GM18499 (cell line): ENCODE measurements at regions not wholly inside any gene's neighbourhood (a gene's known extent, or its start where the extent isn't known, plus 50 kb on each side); places are given as distances from the start of the nearest gene placed in this dataset.
"Not testable (repeated sequence)": the region's sequence is repeated elsewhere in the genome, so short reads cannot be mapped to it uniquely, and the experiment has no call there.

Experiments used
- ATAC-seq: cut with Tn5 transposase; IDR thresholded peaks from one replicate; pipeline ENCODE4 v1.9.1; 2021; ENCODE audit warnings: moderate number of reproducible peaks; ENCODE audit not compliant: insufficient read depth, unreplicated experiment

GRCh38 chr10:129168660-129169059 is 298.4 kb upstream of the MGMT start:
- ATAC-seq = no peak

GRCh38 chr10:129169115-129169514 is 297.9 kb upstream of the MGMT start:
- ATAC-seq = no peak

GRCh38 chr10:129170812-129171211 is 296.2 kb upstream of the MGMT start:
- ATAC-seq = no peak

DNA sequence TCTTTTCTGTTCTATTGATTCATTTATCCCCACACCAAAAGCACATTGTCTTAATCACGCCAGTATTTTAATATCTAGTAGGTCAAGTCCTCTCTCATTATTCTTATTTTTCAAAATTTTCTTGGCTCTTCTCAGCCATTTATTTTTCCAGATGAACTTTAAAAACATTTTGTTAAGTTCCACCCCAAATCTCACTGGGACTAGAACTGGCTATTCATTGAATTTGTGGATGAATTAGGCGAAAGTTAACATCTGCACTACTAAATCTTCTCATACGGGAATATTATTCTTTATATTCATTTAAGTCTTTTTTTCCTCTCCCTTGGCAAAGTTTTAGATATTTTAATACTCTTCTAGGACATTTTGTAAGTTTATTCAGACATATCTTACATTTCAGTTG is 295.2 kb upstream of the MGMT start:
- no peak for ATAC-seq

DNA sequence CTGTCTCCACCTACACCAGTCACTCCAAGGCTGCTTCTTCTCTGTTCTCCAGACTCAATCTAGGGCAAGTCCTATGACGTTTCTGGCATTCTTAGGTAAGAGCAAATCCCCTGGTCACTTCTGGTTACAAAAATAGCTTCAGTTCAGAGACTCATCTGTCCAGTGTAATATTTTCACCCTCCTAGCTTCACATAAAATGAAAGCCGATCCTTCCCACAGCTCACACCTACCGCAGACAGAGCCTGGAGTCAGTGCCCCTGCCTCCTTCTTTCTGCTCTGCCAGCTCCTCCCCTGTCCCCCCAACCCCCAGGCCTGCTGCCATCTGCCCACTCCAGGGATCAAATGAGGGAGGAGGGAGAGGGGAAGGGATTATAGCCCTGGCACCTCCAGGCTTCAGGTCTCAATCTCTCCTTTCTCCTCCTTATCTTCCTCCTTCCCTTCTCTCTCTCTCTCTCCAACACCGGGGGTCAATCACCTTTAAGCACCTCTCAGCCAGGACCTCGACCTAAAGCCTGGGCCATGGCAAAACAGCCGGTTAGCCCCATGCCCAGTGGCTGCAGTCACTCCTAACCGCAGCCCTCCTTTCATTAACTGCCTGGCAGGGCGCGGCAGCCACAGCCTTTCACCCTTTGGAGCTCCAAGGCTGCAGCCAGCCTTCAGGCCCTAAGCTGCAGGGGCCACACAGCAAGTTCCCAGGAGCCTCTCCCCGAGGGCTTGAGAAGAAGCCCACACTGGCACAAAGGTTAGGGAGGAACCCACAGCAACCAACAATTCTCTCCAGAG is 292.6 kb upstream of the MGMT start:
- ATAC-seq = no peak

GRCh38 chr10:129179245-129179971 is 287.6 kb upstream of the MGMT start:
- no peak for ATAC-seq

DNA sequence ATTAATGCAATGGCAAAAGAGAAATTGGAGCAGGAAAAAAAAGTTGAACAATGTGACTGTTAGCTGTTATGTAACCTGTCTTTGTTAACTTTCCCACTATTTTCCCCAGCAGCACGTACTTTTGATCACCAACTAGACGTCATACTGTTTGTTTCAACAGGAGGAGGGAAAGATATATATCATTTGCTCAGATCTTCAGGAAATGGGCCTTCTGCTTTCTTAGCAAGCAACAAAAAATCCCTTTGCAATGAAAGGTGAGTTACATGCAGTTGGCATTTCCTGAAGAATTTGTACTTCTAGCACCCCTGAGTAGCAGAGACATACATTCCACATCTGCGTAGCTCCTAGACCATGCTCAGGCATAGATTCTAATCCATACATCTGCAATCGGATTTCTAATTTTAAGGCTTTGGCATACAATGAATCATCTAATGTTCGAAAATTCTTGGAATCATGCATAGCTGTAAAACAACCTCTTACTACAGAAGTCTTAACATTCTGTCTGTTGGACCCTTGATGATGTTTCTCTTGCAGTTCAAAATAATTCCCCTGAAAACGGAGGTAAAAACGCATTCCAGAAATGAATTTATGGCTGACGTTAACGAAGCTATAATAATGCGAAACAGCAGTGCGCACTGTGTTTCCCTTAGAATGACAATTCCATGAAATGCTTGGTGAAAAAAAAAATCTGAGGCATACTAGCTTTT is 286.9 kb upstream of the MGMT start:
- ATAC-seq = no peak

GRCh38 chr10:129184196-129184595 is 282.8 kb upstream of the MGMT start:
- no peak for ATAC-seq

DNA sequence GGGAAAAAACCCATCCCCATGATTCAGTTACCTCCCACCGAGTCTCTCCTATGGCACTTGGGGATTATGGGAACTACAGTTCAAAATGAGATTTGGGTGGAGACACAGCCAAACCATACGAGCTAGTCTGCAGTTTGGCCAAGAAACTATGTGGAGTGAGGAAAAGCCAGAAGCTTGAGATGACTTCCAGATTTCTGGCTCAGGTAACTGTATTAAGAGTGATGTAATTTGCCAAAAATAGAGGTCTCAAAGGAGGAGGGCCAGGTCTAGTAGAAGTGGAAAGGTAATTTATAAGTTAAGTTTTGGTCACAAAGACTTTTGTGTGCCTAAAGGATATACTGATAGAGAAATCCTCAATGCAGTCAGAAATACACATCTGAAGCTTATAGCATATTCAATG is 279.7 kb upstream of the MGMT start:
- ATAC-seq = no peak

DNA sequence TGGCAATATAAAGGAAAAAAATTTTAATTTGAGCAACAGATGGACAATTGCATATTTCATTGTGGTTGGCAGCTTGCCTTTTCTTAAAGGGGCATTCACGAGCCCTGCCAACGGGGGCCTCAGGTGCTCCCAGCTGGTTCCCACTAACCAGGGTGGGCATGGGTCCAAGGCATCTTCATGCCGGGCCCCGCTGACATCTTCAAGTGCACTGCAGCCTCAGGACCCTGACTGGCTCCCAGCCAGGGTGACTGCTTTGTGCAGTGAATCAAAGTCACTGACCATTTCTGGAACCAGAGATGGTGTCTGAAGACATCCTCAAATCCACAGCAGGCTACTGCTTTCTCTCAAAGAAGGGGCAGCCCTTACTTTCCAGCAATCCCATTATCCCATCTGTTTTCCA is 275.2 kb upstream of the MGMT start:
- ATAC-seq = no peak

- no peak for ATAC-seq
Observed at GRCh38 chr10:129192344-129193128, 274.5 kb upstream of the MGMT start.

DNA sequence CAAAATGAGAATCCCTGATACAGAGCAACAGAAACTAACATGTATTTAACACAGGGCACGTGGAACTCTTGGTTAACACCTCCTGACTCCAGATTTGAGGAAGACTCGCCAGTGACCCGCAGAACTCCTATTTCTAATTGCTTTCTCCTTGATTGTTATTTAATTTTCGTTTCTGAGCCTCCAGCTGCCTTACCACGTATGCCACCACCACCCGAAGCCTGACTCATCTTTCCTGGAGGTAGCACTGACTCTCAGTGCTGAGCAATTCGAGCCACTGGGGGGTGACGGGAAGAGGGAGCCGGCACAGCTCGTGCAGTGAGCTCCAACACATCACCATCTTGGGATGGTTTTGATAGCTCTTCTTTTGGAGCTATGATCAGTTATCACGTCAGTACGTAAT is 273.9 kb upstream of the MGMT start:
- no peak for ATAC-seq

DNA sequence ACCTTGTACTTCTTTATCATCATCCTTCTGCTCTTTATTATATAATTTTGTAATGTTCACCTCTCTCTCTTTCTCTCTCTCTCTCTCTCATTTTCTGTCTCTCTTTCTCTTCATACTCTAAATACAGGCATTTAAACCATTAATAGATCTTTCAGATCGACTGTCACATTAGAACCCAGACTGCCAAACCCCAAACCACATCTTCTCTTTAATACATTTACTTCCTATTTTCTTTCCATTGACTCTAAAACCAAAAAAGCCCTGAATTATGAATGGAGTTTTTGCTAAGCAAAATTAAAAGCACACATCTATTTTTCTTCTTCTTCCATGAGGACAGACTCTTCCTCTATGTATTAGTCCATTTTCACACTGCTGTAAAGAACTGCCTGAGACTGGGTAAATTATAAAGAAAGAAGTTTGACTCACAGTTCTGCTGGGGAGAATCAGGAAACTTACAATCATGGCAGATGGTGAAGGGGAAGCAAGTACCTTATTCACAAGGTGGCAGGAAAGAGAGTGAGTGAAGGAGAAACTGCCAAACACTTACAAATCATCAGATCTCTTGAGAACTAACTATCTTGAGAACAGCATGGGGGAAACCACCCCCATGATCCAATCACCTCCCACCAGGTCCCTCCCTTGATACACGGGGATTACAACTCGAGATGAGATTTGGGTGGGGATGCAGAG is 272.7 kb upstream of the MGMT start:
- ATAC-seq = no peak

DNA sequence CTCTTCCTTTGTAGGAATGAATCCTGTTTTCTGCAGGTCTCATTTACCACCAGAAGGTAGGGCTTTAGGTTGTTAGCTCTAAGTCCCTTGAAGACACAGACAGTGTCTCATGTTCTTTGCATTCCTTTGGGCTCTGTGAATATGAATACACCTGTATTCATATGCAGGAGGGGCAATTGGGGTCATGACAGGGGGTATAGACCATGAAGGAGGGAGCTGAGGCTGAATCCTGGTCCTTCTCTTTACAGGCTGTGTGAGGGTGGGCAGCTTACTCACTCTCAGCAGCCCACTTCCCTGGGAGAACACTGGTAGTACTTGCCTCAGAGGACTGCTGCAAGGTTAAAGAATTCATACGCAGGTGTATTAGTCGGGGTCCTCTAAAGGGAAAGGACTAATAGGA is 267.2 kb upstream of the MGMT start:
- no peak for ATAC-seq

GRCh38 chr10:129203819-129204218 is 263.2 kb upstream of the MGMT start:
- ATAC-seq = no peak

DNA sequence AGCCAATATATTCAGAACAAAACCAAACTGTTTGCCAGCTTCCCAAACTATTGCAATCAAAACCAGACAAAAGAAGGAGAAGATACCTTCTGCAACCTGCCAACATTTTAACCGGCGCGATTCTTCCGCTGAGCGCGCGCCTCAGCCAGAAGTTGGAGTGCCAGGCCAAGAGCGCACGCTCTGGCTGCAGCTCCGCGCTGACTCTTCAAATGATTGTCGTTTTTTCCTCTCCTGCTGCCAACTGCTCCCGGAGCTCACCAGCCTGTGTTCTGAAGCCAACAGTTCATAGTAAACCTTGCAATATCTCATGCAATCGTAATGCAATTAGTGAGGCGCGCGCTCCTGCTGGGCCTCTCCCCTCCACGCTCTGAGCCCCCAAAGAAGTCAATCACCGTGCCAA is 259.7 kb upstream of the MGMT start:
- no peak for ATAC-seq

DNA sequence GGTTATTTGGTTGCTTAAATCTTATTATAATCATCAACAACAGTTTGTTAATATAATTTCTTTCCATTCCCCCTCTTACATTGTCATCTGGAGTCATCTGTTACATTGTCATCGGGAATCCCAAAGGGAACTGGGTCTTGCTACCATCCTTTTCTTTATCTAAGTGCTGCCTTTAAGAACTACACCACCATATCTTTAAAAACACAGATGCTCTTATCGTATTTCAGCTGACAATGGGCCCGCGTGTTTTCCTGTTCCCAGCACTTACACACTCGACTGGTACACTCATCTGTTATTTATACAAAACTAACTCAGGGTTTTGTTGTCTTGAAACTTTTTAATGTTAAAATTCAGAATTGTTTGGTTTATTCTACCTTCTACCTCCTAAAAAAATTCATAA is 256.2 kb upstream of the MGMT start:
- ATAC-seq = no peak

GRCh38 chr10:129213256-129213655 is 253.8 kb upstream of the MGMT start:
- ATAC-seq = no peak

- ATAC-seq = not testable (repeated sequence)
Observed at GRCh38 chr10:129213996-129214395, 253.0 kb upstream of the MGMT start.

- no peak for ATAC-seq
Observed at GRCh38 chr10:129219364-129219763, 247.7 kb upstream of the MGMT start.
